Sigmoid colon (tissue), 6 donors: ENCODE measurements at regions not wholly inside any gene's neighbourhood (a gene's known extent, or its start where the extent isn't known, plus 50 kb on each side); places are given as distances from the start of the nearest gene placed in this dataset.
"Not testable (repeated sequence)": the region's sequence is repeated elsewhere in the genome, so short reads cannot be mapped to it uniquely, and the experiment has no call there.

Source experiments
- DNase-seq: peaks from one replicate; pipeline ENCODE4 v3.0.0-alpha.2; 2019
- H3K27ac ChIP-seq, 4 donors: fragments of 200-600 bp; sonication (generic); one replicate each; pipeline ENCODE4 v1.5.1; 2016 to 2019; ENCODE audit warnings: mild to moderate bottlenecking in 1 of 4
- H3K27me3 ChIP-seq, 3 donors: fragments of 200-600 bp; sonication (generic); one replicate each; pipeline ENCODE4 v1.5.1; 2019; ENCODE audit warnings: mild to moderate bottlenecking in 1 of 3
- H3K36me3 ChIP-seq, 4 donors: fragments of 200-600 bp; sonication (generic); one replicate each; pipeline ENCODE4 v1.5.1; 2016 to 2019
- H3K4me1 ChIP-seq, 4 donors: fragments of 200-600 bp; sonication (generic); one replicate each; pipeline ENCODE4 v1.5.1; 2017 to 2019
- H3K4me3 ChIP-seq, 4 donors: fragments of 200-600 bp; sonication (generic); one replicate each; pipeline ENCODE4 v1.5.1; 2017 to 2019; ENCODE audit warnings: mild to moderate bottlenecking in 2 of 4, moderate library complexity in 1 of 4
- H3K9me3 ChIP-seq, 4 donors: fragments of 200-600 bp in 3 of 4; sonication (generic) in 3 of 4; one replicate each; pipeline versions ENCODE4 v1.5.1 to v1.6.1; 2013 to 2019
- CTCF ChIP-seq, 4 experiments: fragments of 450-650 bp in 3 of 4; fragments of 200-600 bp in 1 of 4; IDR thresholded peaks; one replicate each; pipeline ENCODE4 v1.5.1; 2016 to 2019; ENCODE audit warnings: antibody characterized with exemption in 4 of 4, mild to moderate bottlenecking in 3 of 4, moderate library complexity in 2 of 4
- EP300 ChIP-seq, 4 donors: sonication (generic); formaldehyde crosslinking; IDR thresholded peaks; one replicate each; pipeline ENCODE4 v1.6.1; 2017; ENCODE audit warnings: antibody characterized with exemption in 4 of 4
- POLR2A ChIP-seq, 2 donors: fragments of 450-650 bp; IDR thresholded peaks; one replicate each; pipeline ENCODE4 v1.6.1; 2016; ENCODE audit warnings: antibody characterized with exemption in 2 of 2, mild to moderate bottlenecking in 2 of 2, moderate library complexity in 2 of 2
- POLR2AphosphoS5 ChIP-seq, 4 donors: sonication (generic); formaldehyde crosslinking; IDR thresholded peaks; one replicate each; pipeline ENCODE4 v1.6.1; 2017; ENCODE audit warnings: antibody characterized with exemption in 4 of 4
- WGBS, 2 donors: extraction: QIAGEN DNeasy Blood & Tissue Kit; methylation state at CpG; one replicate each; pipeline ENCODE4 v1.1.7; 2013; 5-methylcytosine and 5-hydroxymethylcytosine counted together
- intact Hi-C: fragments of 100-400 bp; cut with DNase I; formaldehyde crosslinking; loops from one replicate; pipeline ENCODE4 v1.15.1; 2023
- donor health status: healthy with polysubstance abuse.
- donor health status: healthy.

GRCh38 chr11:31958076-31958735 is 132.7 kb upstream of the RCN1 start:
- WGBS, 2 donors, result 26 to 31% methylated on average over 15 of the region's 15 CpGs
- Histone ChIP-seq H3K9me3 (no peaks in the 10 kb centered on the region), H3K27me3 (no peaks in the 10 kb centered on the region), H3K4me3 (no peak overlapping the region), H3K27ac (no peak overlapping the region), H3K4me1 (no peaks in the 10 kb centered on the region), H3K36me3 (no peaks in the 10 kb centered on the region)
- intact Hi-C loops, result no loop called here
- TF ChIP-seq POLR2A (IDR thresholded peaks at IDR 0.05), result no peak
- peak in 1 of 4 experiments; percentile 28 for TF ChIP-seq CTCF (IDR thresholded peaks at IDR 0.05)
- DNase-seq, result no peak

GRCh38 chr11:31957674-31958073 is 133.2 kb upstream of the RCN1 start:
- no peak overlapping the region for H3K4me3 ChIP-seq
- H3K9me3 ChIP-seq, result no peaks in the 10 kb centered on the region
- no peaks in the 10 kb centered on the region for H3K36me3 ChIP-seq
- 69 to 74% methylated on average over 7 of the region's 7 CpGs for WGBS, 2 donors
- TF ChIP-seq CTCF (IDR thresholded peaks at IDR 0.05) (no peak), POLR2AphosphoS5 (IDR thresholded peaks at IDR 0.05) (no peak), EP300 (IDR thresholded peaks at IDR 0.05) (no peak), POLR2A (IDR thresholded peaks at IDR 0.05) (no peak)
- H3K27ac ChIP-seq, result no peak overlapping the region
- DNase-seq, result no peak
- intact Hi-C loops, result no loop called here
- no peaks in the 10 kb centered on the region for H3K4me1 ChIP-seq
- H3K27me3 ChIP-seq, result no peaks in the 10 kb centered on the region

- no peaks in the 10 kb centered on the region for H3K27me3 ChIP-seq
- no peak for DNase-seq
- H3K9me3 ChIP-seq, result no peaks in the 10 kb centered on the region
- 77 to 83% methylated on average over 3 of the region's 3 CpGs for WGBS, 2 donors
- no peak overlapping the region for H3K27ac ChIP-seq
- no peaks in the 10 kb centered on the region for H3K4me1 ChIP-seq
- TF ChIP-seq CTCF (IDR thresholded peaks at IDR 0.05) (no peak), EP300 (IDR thresholded peaks at IDR 0.05) (no peak), POLR2A (IDR thresholded peaks at IDR 0.05) (no peak), POLR2AphosphoS5 (IDR thresholded peaks at IDR 0.05) (no peak)
- no peaks in the 10 kb centered on the region for H3K36me3 ChIP-seq
- no peak overlapping the region for H3K4me3 ChIP-seq
- intact Hi-C loops, result no loop called here
These were observed 134.6 kb upstream of the RCN1 start for GRCh38 chr11:31956310-31956709.

- no peak for DNase-seq
- H3K9me3 ChIP-seq, result no peaks in the 10 kb centered on the region
- TF ChIP-seq CTCF (IDR thresholded peaks at IDR 0.05) (no peak), POLR2AphosphoS5 (IDR thresholded peaks at IDR 0.05) (no peak), EP300 (IDR thresholded peaks at IDR 0.05) (no peak), POLR2A (IDR thresholded peaks at IDR 0.05) (no peak)
- no peak overlapping the region for H3K4me3 ChIP-seq
- no peak overlapping the region for H3K27ac ChIP-seq
- intact Hi-C loops, result no loop called here
- H3K4me1 ChIP-seq, result no peaks in the 10 kb centered on the region
- H3K27me3 ChIP-seq, result no peaks in the 10 kb centered on the region
- 45 to 84% methylated on average over 7 of the region's 7 CpGs for WGBS, 2 donors
- H3K36me3 ChIP-seq, result no peaks in the 10 kb centered on the region
These were observed 135.0 kb upstream of the RCN1 start for GRCh38 chr11:31955838-31956237.

GRCh38 chr11:31953803-31954327 is 137.0 kb upstream of the RCN1 start:
- Histone ChIP-seq H3K27me3 (no peaks in the 10 kb centered on the region), H3K4me3 (no peak overlapping the region), H3K36me3 (no peaks in the 10 kb centered on the region), H3K27ac (no peak overlapping the region), H3K4me1 (no peaks in the 10 kb centered on the region), H3K9me3 (no peaks in the 10 kb centered on the region)
- intact Hi-C loops, result no loop called here
- DNase-seq, result no peak
- 64 to 76% methylated on average over 6 of the region's 6 CpGs for whole genome bisulfite sequencing, 2 donors
- TF ChIP-seq POLR2AphosphoS5 (IDR thresholded peaks at IDR 0.05) (no peak), POLR2A (IDR thresholded peaks at IDR 0.05) (no peak), EP300 (IDR thresholded peaks at IDR 0.05) (no peak), CTCF (IDR thresholded peaks at IDR 0.05) (no peak)

GRCh38 chr11:31949733-31950200 is 138.6 kb upstream of the PAX6 start:
- H3K4me3 ChIP-seq, DNase-seq, H3K27me3 ChIP-seq, intact Hi-C loops, H3K4me1 ChIP-seq, H3K36me3 ChIP-seq, H3K9me3 ChIP-seq, H3K27ac ChIP-seq: not testable (repeated sequence)
